ENCODE measurements at regions not wholly inside any gene's neighbourhood (a gene's known extent, or its start where the extent isn't known, plus 50 kb on each side); places are given as distances from the start of the nearest gene placed in this dataset.
"Not testable (repeated sequence)": the region's sequence is repeated elsewhere in the genome, so short reads cannot be mapped to it uniquely, and the experiment has no call there.

GRCh38 chr10:16242446-16242845 is 194.4 kb upstream of the PTER start:
- FAIRE-seq, result no peak

- FAIRE-seq, result no peak
Observed at GRCh38 chr10:16242859-16243613, 193.8 kb upstream of the PTER start.

GRCh38 chr10:16250136-16250535 is 186.7 kb upstream of the PTER start:
- FAIRE-seq, result not testable (repeated sequence)

- FAIRE-seq, result no peak
Observed at GRCh38 chr10:16256336-16256735, 180.5 kb upstream of the PTER start.

- FAIRE-seq, result no peak
Observed at GRCh38 chr10:16258291-16259040, 178.3 kb upstream of the PTER start.

GRCh38 chr10:16259726-16260125 is 177.1 kb upstream of the PTER start:
- FAIRE-seq, result no peak

- no peak for FAIRE-seq
Observed at GRCh38 chr10:16260388-16260787, 176.4 kb upstream of the PTER start.

- no peak for FAIRE-seq
Observed at GRCh38 chr10:16271571-16271970, 165.2 kb upstream of the PTER start.

- no peak for FAIRE-seq
Observed at GRCh38 chr10:16274911-16275310, 161.9 kb upstream of the PTER start.

- FAIRE-seq, result no peak
Observed at GRCh38 chr10:16280595-16280994, 156.2 kb upstream of the PTER start.

GRCh38 chr10:16292366-16292765 is 144.4 kb upstream of the PTER start:
- FAIRE-seq, result no peak

GRCh38 chr10:16297069-16297468 is 139.7 kb upstream of the PTER start:
- no peak for FAIRE-seq

- FAIRE-seq, result no peak
Observed at GRCh38 chr10:16297642-16298041, 139.2 kb upstream of the PTER start.

- FAIRE-seq, result no peak
Observed at GRCh38 chr10:16304311-16304710, 132.5 kb upstream of the PTER start.

GRCh38 chr10:16310440-16310839 is 126.4 kb upstream of the PTER start:
- FAIRE-seq, result no peak

- no peak for FAIRE-seq
Observed at GRCh38 chr10:16314259-16314658, 122.6 kb upstream of the PTER start.

- no peak for FAIRE-seq
Observed at GRCh38 chr10:16316733-16317390, 119.9 kb upstream of the PTER start.

- FAIRE-seq, result no peak
Observed at GRCh38 chr10:16341637-16342036, 95.2 kb upstream of the PTER start.

- no peak for FAIRE-seq
Observed at GRCh38 chr10:16348891-16349290, 87.9 kb upstream of the PTER start.

GRCh38 chr10:16352146-16352545 is 84.7 kb upstream of the PTER start:
- FAIRE-seq, result no peak

GRCh38 chr10:16360001-16360400 is 76.8 kb upstream of the PTER start:
- FAIRE-seq, result no peak

GRCh38 chr10:16360425-16360824 is 76.4 kb upstream of the PTER start:
- no peak for FAIRE-seq

GRCh38 chr10:16361086-16361485 is 75.7 kb upstream of the PTER start:
- no peak for FAIRE-seq

- FAIRE-seq, result no peak
Observed at GRCh38 chr10:16363741-16364140, 73.1 kb upstream of the PTER start.
